ENCODE measurements at regions not wholly inside any gene's neighbourhood (a gene's known extent, or its start where the extent isn't known, plus 50 kb on each side); places are given as distances from the start of the nearest gene placed in this dataset.
A peak's percentile ranks its signal among the peaks of the same experiment; 100 is the strongest.
"Not testable (repeated sequence)": the region's sequence is repeated elsewhere in the genome, so short reads cannot be mapped to it uniquely, and the experiment has no call there.

DNA sequence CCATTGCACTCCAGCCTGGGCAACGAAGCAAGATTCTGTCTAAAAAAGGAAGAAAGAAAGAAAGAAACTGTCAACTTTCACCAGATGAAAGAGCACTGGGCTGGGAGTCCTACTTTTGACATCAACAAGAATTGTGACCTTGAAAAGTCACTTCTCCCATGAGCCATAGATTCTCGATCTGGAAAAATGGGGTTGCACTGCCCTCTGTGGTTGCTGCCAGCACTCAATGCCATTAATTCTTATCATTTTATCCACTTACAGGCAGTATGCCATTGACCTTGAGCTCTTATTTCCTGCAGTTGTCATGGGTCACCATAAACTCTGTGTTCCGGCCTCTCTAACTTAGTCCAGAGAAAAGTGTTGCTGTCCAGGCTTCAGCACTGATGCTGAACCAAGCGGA is 137.2 kb downstream of the NOC3L start:
- DNase-seq (ENCODE audit: low spot score): no peak

DNA sequence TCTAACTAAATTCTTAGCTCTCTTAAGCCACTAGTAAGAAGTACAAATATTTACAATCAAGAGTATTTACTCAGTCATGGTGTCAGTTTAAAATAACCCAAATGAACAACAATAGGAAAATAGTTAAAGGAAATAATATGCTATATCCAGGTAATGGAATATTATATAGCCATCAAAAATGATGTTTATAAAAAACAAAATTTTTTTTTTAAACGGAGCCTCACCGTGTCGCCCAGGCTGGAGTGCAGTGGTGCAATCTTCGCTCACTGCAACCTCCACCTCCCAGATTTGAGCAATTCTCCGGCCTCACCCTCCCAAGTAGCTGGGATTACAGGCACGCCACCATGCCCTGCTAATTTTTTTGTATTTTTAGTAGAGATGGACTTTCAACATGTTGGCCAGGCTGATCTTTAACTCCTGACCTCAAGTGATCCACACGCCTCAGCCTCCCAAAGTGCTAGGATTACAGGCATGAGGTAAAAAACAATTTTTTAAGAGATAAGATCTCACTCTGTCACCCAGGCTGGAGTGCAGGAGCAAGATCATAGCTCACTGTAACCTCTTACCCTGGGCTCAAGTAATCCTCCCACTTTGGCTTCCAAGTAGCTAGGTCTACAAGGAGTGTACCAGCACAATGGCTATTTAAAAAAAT is 132.5 kb downstream of the NOC3L start:
- no peak for DNase-seq (ENCODE audit: low spot score)

- no peak for DNase-seq (ENCODE audit: low spot score)
Observed at GRCh38 chr10:94232711-94233383, 129.9 kb downstream of the NOC3L start.

- DNase-seq (ENCODE audit: low spot score): no peak
Observed at GRCh38 chr10:94235461-94235860, 127.3 kb downstream of the NOC3L start.

DNA sequence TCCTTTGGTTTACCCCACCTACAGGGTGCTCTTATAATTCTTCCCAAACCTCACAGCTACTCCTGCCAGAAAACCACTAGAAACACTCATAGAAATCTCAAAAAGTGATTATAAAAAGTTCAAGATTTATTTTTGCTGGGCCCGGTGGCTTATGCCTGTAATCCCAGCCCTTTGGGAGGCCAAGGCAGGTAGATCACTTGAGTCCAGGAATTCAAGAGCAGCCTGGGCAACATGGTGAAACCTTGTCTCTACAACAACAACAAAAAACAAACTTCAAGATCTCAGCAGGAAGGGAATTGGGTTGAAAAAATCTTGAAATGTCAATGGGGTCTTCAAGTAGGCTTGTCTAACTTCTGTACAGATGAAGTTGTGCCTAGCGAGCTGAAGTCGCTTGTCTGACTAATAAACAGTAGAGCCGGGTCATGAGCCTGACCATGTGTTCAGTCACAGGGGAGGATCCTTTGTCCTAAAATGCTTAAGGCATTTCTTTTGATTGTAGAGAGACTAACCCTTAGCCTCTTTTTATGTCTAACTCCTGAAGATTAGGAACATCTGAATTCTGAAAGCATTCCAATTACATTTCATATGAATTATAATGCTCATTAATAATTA is 124.6 kb downstream of the NOC3L start:
- DNase-seq (ENCODE audit: low spot score): no peak

DNA sequence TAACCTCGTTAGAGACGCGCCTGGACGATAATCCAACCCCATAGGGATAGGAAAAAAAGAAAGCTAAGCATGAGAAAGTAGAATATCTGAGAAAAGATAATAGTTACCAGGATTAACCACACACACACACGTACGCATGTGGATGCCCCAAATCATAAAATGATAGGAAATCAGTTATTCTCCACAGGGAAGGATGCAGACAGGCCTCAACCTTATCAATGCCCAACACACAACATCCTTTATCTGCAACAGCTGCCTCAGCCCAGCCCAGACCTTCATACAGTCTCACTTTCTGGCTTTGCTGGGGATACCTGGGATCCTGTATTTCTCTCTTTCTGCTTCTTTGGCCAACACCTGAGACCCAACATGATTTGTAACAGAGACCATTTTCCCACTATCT is 123.0 kb downstream of the NOC3L start:
- DNase-seq (ENCODE audit: low spot score): no peak

- DNase-seq (ENCODE audit: low spot score): no peak
Observed at GRCh38 chr10:94240491-94240890, 122.2 kb downstream of the NOC3L start.

GRCh38 chr10:94240901-94241300 is 121.8 kb downstream of the NOC3L start:
- DNase-seq (ENCODE audit: low spot score): no peak

GRCh38 chr10:94251098-94251497 is 111.6 kb downstream of the NOC3L start:
- DNase-seq (ENCODE audit: low spot score): no peak

DNA sequence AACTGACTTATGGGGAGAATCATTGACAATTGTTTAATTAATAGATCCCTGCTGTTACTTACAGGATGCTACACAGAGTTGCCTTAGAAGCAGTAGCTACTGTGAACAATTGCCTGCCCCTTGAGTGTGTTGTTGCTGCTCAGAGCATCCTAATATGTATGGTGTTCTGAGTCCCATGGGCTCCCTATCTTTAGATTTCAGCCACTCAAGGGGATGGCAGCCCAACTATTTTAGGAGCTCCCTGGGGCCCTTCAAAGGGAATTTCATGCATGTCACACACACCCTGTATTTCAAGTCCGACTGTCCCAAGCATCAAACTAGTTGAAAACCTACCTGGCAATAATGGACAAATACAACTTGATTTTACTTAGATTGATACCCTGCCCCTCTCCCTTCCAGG is 111.2 kb downstream of the NOC3L start:
- no peak for DNase-seq (ENCODE audit: low spot score)

DNA sequence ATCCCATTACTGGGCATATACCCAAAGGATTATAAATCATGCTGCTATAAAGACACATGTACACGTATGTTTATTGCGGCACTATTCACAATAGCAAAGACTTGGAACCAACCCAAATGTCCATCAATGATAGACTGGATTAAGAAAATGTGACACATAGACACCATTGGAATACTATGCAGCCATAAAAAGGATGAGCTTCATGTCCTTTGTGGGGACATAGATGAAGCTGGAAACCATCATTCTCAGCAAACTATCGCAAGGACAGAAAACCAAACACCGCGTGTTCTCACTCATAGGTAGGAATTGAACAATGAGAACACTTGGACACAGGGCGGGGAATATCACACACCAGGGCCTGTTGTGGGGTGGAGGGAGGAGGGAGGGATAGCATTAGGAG is 105.3 kb downstream of the NOC3L start:
- DNase-seq (ENCODE audit: low spot score): not testable (repeated sequence)

GRCh38 chr10:94260455-94260854 is 102.3 kb downstream of the NOC3L start:
- no peak for DNase-seq (ENCODE audit: low spot score)

DNA sequence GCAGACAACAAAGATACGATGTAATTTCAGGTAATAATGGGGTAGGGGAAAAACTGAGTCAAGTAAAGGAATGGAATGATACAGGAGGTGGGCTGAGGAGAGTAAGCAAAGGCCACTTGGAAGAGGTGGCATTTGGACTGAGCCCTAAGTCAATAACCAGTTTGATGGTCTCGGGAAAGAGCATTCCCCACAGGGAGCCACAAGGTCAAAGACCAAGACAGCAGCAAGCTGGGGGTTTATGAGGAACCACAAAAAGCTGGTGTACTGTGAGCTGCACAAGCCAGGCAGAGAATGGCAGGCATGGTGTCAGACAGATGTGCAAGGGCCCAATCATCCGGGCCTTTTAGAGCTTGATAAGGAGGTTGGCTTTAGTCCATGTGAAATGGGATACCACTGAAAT is 98.7 kb downstream of the NOC3L start:
- no peak for DNase-seq (ENCODE audit: low spot score)

DNA sequence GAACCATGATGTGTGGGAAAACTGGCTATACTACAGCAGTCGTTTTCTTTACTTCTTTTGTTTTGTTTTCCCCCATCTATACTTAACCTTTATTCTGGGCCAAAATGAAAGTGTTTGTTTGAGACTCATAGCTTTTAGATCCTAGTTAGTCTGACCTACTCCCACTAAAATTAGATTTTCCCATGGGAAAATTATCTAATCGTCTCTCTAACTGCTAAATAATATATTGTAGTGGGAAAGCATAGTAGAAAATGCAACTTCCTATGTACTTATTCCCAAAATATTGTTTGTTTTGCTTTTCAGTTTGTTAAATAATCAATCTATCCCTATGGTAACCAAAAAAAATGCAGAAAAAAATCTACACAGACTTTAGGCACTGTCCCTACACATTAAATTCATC is 96.6 kb downstream of the NOC3L start:
- no peak for DNase-seq (ENCODE audit: low spot score)

GRCh38 chr10:94268652-94269051 is 94.1 kb downstream of the NOC3L start:
- DNase-seq (ENCODE audit: low spot score): no peak

- DNase-seq (ENCODE audit: low spot score): no peak
Observed at GRCh38 chr10:94274142-94274787, 88.5 kb downstream of the NOC3L start.

GRCh38 chr10:94276140-94276539 is 86.6 kb downstream of the NOC3L start:
- no peak for DNase-seq (ENCODE audit: low spot score)

- DNase-seq (ENCODE audit: low spot score): no peak
Observed at GRCh38 chr10:94277450-94277849, 85.3 kb downstream of the NOC3L start.

- DNase-seq (ENCODE audit: low spot score): peak; percentile 65
Observed at GRCh38 chr10:94279835-94280709, 82.7 kb downstream of the NOC3L start.

DNA sequence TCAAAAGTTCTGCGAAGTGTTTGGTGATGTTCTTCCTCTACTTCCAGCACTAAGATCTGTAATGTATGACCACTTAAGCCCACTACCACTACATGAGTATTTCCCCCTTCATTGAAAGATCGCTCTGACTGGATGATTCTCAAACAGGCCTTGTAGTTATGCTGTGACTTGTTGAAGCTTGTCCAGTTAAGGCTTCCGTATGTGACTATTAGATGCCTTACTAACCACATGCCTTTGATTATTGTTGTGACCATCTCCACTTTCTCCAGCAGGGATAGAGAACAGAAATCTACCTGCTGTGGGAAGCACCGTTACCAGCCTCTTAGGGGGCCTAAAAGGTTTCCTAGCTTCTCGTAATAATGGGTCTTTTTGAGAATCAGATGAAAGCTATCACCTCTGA is 81.1 kb downstream of the NOC3L start:
- DNase-seq (ENCODE audit: low spot score): no peak

DNA sequence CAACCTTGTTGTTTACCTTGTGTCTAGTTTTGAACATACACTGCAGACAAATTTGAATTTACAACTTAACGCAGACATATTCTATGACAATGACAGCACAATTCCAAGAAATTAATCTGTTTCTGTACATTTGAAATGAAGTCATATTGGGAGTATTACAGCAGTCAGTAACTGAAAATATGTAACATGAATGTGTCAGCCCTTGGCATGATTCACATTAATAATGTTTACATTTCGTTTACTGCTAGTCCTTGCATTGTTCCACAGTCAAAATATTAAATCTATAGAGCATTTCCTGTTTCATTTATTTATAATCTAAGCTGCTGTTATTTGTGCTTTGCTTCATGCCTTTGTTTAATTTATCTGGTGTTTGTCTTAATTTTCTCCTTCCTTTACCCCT is 80.4 kb downstream of the NOC3L start:
- DNase-seq (ENCODE audit: low spot score): no peak

All from kidney capillary endothelial cell (primary cell).